ENCODE measurements at regions not wholly inside any gene's neighbourhood (a gene's known extent, or its start where the extent isn't known, plus 50 kb on each side); places are given as distances from the start of the nearest gene placed in this dataset.

GRCh38 chr10:89092981-89093380 lies 102.4 kb downstream of the FAS start:
- H3K27me3 ChIP-seq (ENCODE audit: control insufficient read depth, insufficient read depth, low read length), result no peaks in the 10 kb centered on the region
- no peak overlapping the region for H3K27ac ChIP-seq (ENCODE audit: low read length)
- H3K4me3 ChIP-seq (ENCODE audit: low read length), result no peak overlapping the region
- no peaks in the 10 kb centered on the region for H3K9me3 ChIP-seq (ENCODE audit: control insufficient read depth, low read depth, low read length)
- H3K4me1 ChIP-seq (ENCODE audit: control insufficient read depth, low read depth, low read length), result no peaks in the 10 kb centered on the region
- H3K9ac ChIP-seq (ENCODE audit: low read length), result no peak overlapping the region
- no peaks in the 10 kb centered on the region for H3K36me3 ChIP-seq (ENCODE audit: control insufficient read depth, low read depth, low read length)

- Histone ChIP-seq H3K36me3 (ENCODE audit: control insufficient read depth, low read depth, low read length) (no peaks in the 10 kb centered on the region), H3K9me3 (ENCODE audit: control insufficient read depth, low read depth, low read length) (no peaks in the 10 kb centered on the region), H3K9ac (ENCODE audit: low read length) (no peak overlapping the region), H3K27ac (ENCODE audit: low read length) (no peak overlapping the region), H3K4me1 (ENCODE audit: control insufficient read depth, low read depth, low read length) (no peaks in the 10 kb centered on the region), H3K4me3 (ENCODE audit: low read length) (no peak overlapping the region), H3K27me3 (ENCODE audit: control insufficient read depth, insufficient read depth, low read length) (no peaks in the 10 kb centered on the region)
Measured at GRCh38 chr10:89092439-89092838, 101.8 kb downstream of the FAS start.

- no peak overlapping the region for H3K9ac ChIP-seq (ENCODE audit: low read length)
Measured at GRCh38 chr10:89091496-89091895, 100.9 kb downstream of the FAS start.

GRCh38 chr10:89090756-89091445 lies 100.3 kb downstream of the FAS start:
- H3K9me3 ChIP-seq (ENCODE audit: control insufficient read depth, low read depth, low read length), result no peaks in the 10 kb centered on the region
- H3K27ac ChIP-seq (ENCODE audit: low read length), result no peak overlapping the region
- H3K36me3 ChIP-seq (ENCODE audit: control insufficient read depth, low read depth, low read length), result no peaks in the 10 kb centered on the region
- no peaks in the 10 kb centered on the region for H3K27me3 ChIP-seq (ENCODE audit: control insufficient read depth, insufficient read depth, low read length)
- no peak overlapping the region for H3K4me3 ChIP-seq (ENCODE audit: low read length)
- no peak overlapping the region for H3K9ac ChIP-seq (ENCODE audit: low read length)
- peaks cover 6% of the 10 kb centered on the region for H3K4me1 ChIP-seq (ENCODE audit: control insufficient read depth, low read depth, low read length)

More at GRCh38 chr10:89091496-89091895, 100.9 kb downstream of the FAS start:
- Histone ChIP-seq H3K27ac (ENCODE audit: low read length) (no peak overlapping the region), H3K4me3 (ENCODE audit: low read length) (no peak overlapping the region), H3K27me3 (ENCODE audit: control insufficient read depth, insufficient read depth, low read length) (no peaks in the 10 kb centered on the region), H3K36me3 (ENCODE audit: control insufficient read depth, low read depth, low read length) (no peaks in the 10 kb centered on the region), H3K4me1 (ENCODE audit: control insufficient read depth, low read depth, low read length) (peaks cover 6% of the 10 kb centered on the region), H3K9me3 (ENCODE audit: control insufficient read depth, low read depth, low read length) (no peaks in the 10 kb centered on the region)

DNA sequence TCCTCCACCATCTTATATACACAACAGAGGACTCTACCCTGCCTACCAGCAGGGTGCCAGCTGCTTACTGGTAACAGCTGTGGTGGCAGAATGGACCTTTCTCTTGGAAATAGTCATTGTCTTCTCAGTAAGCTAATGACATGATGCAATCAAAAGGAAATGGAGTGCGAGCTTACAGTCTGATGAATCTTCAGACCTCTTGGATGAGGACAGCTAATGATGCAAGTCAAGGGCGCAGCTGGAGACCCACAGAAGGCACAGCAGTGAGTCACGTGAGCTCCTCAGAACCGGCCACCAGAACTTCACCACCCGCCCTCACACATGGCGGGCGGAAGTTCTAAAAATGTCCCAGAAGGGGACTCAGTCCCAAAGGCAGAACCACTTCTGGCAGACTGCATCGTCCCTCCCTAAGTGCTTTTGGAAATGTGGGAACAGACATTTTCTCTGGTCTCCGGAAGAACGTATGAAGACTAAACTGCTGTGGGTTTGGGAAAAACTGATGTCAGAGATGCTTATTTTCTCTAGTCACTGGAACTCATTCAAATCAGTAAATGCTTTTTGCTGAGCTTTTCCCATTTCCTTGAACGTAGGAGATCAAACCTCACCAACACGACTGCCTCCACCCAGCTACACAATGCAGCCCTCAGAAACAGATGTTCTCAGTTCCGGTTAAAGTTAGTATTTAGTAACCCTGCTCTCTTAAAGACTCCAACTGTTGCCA lies 96.4 kb downstream of the FAS start:
- Histone ChIP-seq H3K4me3 (ENCODE audit: low read length) (no peak overlapping the region), H3K4me1 (ENCODE audit: control insufficient read depth, low read depth, low read length) (peaks cover 6% of the 10 kb centered on the region), H3K27ac (ENCODE audit: low read length) (peak overlapping the region; percentile 9), H3K27me3 (ENCODE audit: control insufficient read depth, insufficient read depth, low read length) (no peaks in the 10 kb centered on the region), H3K36me3 (ENCODE audit: control insufficient read depth, low read depth, low read length) (no peaks in the 10 kb centered on the region), H3K9ac (ENCODE audit: low read length) (no peak overlapping the region), H3K9me3 (ENCODE audit: control insufficient read depth, low read depth, low read length) (no peaks in the 10 kb centered on the region)

GRCh38 chr10:89085153-89085552 lies 94.6 kb downstream of the FAS start:
- Histone ChIP-seq H3K27me3 (ENCODE audit: control insufficient read depth, insufficient read depth, low read length) (no peaks in the 10 kb centered on the region), H3K9ac (ENCODE audit: low read length) (no peak overlapping the region), H3K27ac (ENCODE audit: low read length) (no peak overlapping the region), H3K4me1 (ENCODE audit: control insufficient read depth, low read depth, low read length) (peaks cover 6% of the 10 kb centered on the region), H3K36me3 (ENCODE audit: control insufficient read depth, low read depth, low read length) (no peaks in the 10 kb centered on the region), H3K4me3 (ENCODE audit: low read length) (no peak overlapping the region), H3K9me3 (ENCODE audit: control insufficient read depth, low read depth, low read length) (no peaks in the 10 kb centered on the region)

DNA sequence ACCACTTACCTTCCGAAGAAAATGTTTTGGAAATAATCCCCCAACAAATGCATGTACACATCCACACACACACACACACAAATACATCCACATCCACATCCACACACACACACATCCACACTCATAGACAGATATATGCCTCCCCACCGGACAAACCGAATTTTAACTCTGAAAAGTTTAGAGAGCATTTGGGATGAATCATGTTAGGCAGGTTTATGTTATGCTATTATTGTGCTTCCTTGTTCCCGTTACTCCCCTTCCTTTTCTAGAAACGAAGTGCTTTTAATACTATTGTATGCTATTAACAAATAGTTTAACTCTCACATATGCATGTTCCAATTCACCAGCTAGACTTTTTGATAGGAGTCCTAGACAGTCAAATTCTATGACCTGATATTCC lies 91.5 kb downstream of the FAS start:
- Histone ChIP-seq H3K4me1 (ENCODE audit: control insufficient read depth, low read depth, low read length) (peaks cover 3% of the 10 kb centered on the region), H3K9me3 (ENCODE audit: control insufficient read depth, low read depth, low read length) (no peaks in the 10 kb centered on the region), H3K4me3 (ENCODE audit: low read length) (no peak overlapping the region), H3K9ac (ENCODE audit: low read length) (no peak overlapping the region), H3K36me3 (ENCODE audit: control insufficient read depth, low read depth, low read length) (no peaks in the 10 kb centered on the region), H3K27ac (ENCODE audit: low read length) (no peak overlapping the region), H3K27me3 (ENCODE audit: control insufficient read depth, insufficient read depth, low read length) (no peaks in the 10 kb centered on the region)

- Histone ChIP-seq H3K27me3 (ENCODE audit: control insufficient read depth, insufficient read depth, low read length) (no peaks in the 10 kb centered on the region), H3K9me3 (ENCODE audit: control insufficient read depth, low read depth, low read length) (no peaks in the 10 kb centered on the region), H3K36me3 (ENCODE audit: control insufficient read depth, low read depth, low read length) (no peaks in the 10 kb centered on the region), H3K4me1 (ENCODE audit: control insufficient read depth, low read depth, low read length) (no peaks in the 10 kb centered on the region), H3K9ac (ENCODE audit: low read length) (no peak overlapping the region), H3K27ac (ENCODE audit: low read length) (no peak overlapping the region), H3K4me3 (ENCODE audit: low read length) (no peak overlapping the region)
Measured at GRCh38 chr10:89080660-89081059, 90.1 kb downstream of the FAS start.

- H3K9ac ChIP-seq (ENCODE audit: low read length), result no peak overlapping the region
- no peaks in the 10 kb centered on the region for H3K4me1 ChIP-seq (ENCODE audit: control insufficient read depth, low read depth, low read length)
- H3K9me3 ChIP-seq (ENCODE audit: control insufficient read depth, low read depth, low read length), result no peaks in the 10 kb centered on the region
- H3K4me3 ChIP-seq (ENCODE audit: low read length), result no peak overlapping the region
- no peaks in the 10 kb centered on the region for H3K36me3 ChIP-seq (ENCODE audit: control insufficient read depth, low read depth, low read length)
- no peak overlapping the region for H3K27ac ChIP-seq (ENCODE audit: low read length)
- H3K27me3 ChIP-seq (ENCODE audit: control insufficient read depth, insufficient read depth, low read length), result no peaks in the 10 kb centered on the region
Measured at GRCh38 chr10:89079961-89080360, 89.4 kb downstream of the FAS start.

DNA sequence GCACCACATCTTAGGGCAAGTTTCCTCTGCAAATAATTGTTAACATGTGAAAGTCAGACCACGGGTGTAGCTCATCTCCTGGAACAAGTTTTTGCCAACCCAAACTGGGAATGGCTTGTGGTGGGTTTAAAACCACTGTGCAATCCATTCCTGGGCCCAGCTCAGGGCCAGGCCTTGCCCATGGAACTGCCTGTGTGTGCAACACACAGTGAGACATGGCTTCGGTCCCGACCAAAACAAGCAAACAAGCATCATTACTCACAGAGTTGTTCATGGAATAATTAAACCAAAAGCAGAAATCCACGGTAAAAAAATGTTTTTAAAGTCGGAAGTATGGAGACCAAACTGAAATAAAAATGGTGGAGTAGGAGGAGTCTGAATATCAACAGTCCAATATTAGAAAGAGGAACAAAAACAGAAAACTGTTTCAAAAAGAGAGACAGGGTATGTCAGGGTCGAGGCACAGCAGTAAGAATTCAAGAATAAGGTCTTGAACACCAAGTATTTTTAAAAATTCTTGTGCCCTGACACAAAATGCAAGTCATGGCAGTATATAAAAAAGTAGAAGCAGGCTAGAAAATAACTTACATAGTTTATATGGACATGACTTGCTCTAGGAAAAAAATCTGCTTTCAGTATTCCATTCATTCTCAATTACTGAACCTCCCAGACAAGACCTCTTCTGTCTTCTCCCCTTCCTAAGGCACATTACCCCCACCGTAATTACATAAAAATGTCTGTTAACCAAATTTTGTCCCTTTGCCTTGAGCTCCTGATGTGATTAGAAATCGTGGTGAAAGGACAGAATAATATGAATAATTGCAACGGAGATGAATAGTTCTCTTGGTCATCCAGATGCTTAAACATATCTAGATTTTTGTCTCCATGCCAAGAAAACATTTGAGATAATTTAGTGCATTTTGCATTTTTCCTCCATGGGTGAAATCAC lies 88.4 kb downstream of the FAS start:
- no peaks in the 10 kb centered on the region for H3K27me3 ChIP-seq (ENCODE audit: control insufficient read depth, insufficient read depth, low read length)
- no peaks in the 10 kb centered on the region for H3K36me3 ChIP-seq (ENCODE audit: control insufficient read depth, low read depth, low read length)
- no peak overlapping the region for H3K27ac ChIP-seq (ENCODE audit: low read length)
- no peak overlapping the region for H3K9ac ChIP-seq (ENCODE audit: low read length)
- H3K4me1 ChIP-seq (ENCODE audit: control insufficient read depth, low read depth, low read length), result no peaks in the 10 kb centered on the region
- H3K9me3 ChIP-seq (ENCODE audit: control insufficient read depth, low read depth, low read length), result no peaks in the 10 kb centered on the region
- no peak overlapping the region for H3K4me3 ChIP-seq (ENCODE audit: low read length)

DNA sequence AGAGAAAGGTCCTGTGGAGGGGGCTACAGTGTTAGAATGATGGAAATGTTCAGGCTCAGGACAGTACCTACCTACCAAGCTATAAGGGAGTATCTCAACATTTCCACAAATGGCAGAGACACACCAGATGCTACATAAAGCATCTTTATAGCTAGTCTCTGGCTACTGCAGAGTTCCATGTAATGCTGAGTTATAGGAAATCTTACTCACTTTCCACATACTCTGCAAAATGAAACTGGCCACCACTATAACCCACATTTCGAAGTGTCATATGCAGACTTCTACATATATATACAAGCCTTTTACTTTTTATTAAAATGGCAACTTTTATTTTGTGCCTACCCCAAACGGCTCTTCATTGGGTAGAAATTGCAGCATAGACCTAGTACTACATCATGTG lies 85.5 kb downstream of the FAS start:
- no peak overlapping the region for H3K4me3 ChIP-seq (ENCODE audit: low read length)
- no peaks in the 10 kb centered on the region for H3K36me3 ChIP-seq (ENCODE audit: control insufficient read depth, low read depth, low read length)
- no peak overlapping the region for H3K27ac ChIP-seq (ENCODE audit: low read length)
- no peaks in the 10 kb centered on the region for H3K4me1 ChIP-seq (ENCODE audit: control insufficient read depth, low read depth, low read length)
- H3K9me3 ChIP-seq (ENCODE audit: control insufficient read depth, low read depth, low read length), result no peaks in the 10 kb centered on the region
- H3K27me3 ChIP-seq (ENCODE audit: control insufficient read depth, insufficient read depth, low read length), result no peaks in the 10 kb centered on the region
- no peak overlapping the region for H3K9ac ChIP-seq (ENCODE audit: low read length)

All from iPS-18a (cell line).